HUES6 (cell line): ENCODE measurements at regions not wholly inside any gene's neighbourhood (a gene's known extent, or its start where the extent isn't known, plus 50 kb on each side); places are given as distances from the start of the nearest gene placed in this dataset.

ENCODE experiments used
- H3K27ac ChIP-seq: 2 replicates; pipeline ENCODE4 v1.7.0; 2013; ENCODE audit warnings: low read depth, mild to moderate bottlenecking, low read length, inconsistent platforms
- H3K27me3 ChIP-seq: 2 replicates; pipeline ENCODE4 v1.6.1; 2013; ENCODE audit warnings: low read length; ENCODE audit not compliant: control insufficient read depth, insufficient read depth
- H3K36me3 ChIP-seq: 2 replicates; pipeline ENCODE4 v1.6.1; 2013; ENCODE audit warnings: low read length; ENCODE audit not compliant: control insufficient read depth, insufficient read depth
- H3K4me1 ChIP-seq: 2 replicates; pipeline ENCODE4 v1.6.1; 2013; ENCODE audit warnings: low read length; ENCODE audit not compliant: control insufficient read depth, insufficient read depth
- H3K4me3 ChIP-seq: 2 replicates; pipeline ENCODE4 v1.5.1; 2013; ENCODE audit warnings: low read depth, low read length
- H3K9ac ChIP-seq: one replicate; pipeline ENCODE4 v1.6.1; 2013; ENCODE audit warnings: mild to moderate bottlenecking, low read length
- H3K9me3 ChIP-seq: 2 replicates; pipeline ENCODE4 v1.6.1; 2013; ENCODE audit warnings: low read depth, low read length; ENCODE audit not compliant: control insufficient read depth, insufficient read depth

DNA sequence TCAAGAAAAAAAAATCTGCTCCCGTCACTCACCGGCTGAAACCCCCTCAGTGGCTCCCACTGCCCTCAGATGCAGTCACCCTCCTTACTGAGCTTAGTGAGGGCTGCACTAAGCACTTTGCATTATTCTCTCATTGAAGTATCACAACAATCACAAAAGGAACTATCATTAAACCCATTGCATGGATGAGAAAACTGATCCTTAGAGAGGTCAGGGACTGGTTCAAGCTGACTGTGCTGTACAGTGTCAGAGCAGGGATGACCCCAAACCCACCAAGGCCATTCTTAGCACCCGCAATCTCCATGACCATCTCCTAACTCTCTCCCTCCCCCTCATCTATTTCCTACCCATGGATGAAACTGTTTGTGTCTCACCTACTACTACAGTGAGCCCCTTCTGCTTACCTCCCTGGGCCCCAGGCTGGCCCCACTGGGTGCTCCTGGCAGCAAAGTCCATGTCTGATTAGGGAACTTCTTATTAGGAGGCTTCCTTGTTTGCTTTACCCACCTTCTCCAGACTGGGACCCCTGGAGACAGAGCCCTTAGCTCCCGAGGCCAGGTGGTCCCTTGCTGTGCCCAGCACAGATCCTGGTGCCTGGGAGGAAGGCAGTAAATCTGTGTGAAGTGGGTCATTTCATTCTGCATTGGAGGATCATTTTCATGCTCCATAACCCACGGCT, 139.3 kb upstream of the ID2 start:
- H3K4me1 ChIP-seq: peaks cover 10% of the 10 kb centered on the region; the same call in 1 of the 2 replicates
- no peaks in the 10 kb centered on the region for H3K9me3 ChIP-seq
- H3K36me3 ChIP-seq: no peaks in the 10 kb centered on the region
- H3K9ac ChIP-seq: no peak overlapping the region
- H3K27ac ChIP-seq: no peak overlapping the region
- no peaks in the 10 kb centered on the region for H3K27me3 ChIP-seq
- H3K4me3 ChIP-seq: no peak overlapping the region

DNA sequence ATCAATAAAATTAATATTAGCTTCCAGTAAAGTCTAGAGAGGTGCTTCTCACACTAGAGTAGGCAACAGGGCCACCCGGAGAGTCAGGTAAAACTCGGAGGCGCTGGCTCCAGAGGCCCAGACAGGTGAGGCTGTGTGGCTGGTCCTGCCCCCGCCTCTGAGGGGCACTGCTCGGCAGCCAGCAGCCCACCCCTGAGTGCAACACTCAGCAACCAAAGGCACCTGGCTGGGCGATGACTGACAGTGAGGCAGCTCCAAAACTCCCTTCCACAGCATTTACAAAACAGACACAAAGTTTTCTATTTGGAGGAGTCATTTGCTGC, 138.8 kb upstream of the ID2 start:
- Histone ChIP-seq H3K4me3 (no peak overlapping the region), H3K9ac (no peak overlapping the region), H3K36me3 (no peaks in the 10 kb centered on the region), H3K27me3 (no peaks in the 10 kb centered on the region), H3K4me1 (peaks cover 7% of the 10 kb centered on the region; the same call in 1 of the 2 replicates), H3K27ac (no peak overlapping the region), H3K9me3 (no peaks in the 10 kb centered on the region)

DNA sequence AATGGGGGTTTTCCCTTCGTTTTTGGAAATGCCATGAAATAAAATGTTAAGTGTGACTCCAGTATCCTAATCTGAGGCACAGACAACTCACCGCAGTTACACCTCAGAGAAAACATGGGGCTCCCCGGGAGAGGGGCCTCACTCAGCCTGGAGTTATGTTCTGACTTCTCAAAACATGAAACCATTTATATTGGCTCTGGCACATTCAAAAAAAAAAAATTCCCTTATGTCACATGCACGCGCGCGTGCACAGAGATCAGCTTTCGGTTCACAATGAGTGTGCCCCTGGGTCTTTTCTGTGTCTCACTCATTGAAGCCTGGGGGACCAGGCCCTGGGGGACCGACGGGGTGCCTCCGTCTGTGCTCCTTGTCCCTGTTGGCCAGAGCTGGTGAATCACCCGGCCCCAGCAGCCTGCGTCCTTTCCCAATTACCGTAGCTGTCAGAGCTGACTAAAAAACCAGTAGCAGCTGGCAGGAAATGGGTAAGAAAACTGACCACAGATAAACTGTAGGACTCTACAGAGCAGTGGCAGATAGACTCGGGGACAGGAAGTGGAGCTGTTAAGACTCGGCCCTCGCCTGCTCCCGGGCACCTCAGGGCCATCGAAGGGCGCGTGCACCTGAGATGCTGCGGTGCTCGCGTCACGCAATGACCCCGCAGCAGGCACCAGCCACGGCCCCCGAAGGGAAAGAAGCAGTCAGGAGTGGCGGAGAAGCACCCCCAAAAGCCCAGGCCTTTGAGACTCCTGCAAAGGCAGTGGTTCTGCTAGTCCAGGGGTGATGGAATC, 138.3 kb upstream of the ID2 start:
- Histone ChIP-seq H3K4me3 (no peak overlapping the region), H3K27me3 (no peaks in the 10 kb centered on the region)

DNA sequence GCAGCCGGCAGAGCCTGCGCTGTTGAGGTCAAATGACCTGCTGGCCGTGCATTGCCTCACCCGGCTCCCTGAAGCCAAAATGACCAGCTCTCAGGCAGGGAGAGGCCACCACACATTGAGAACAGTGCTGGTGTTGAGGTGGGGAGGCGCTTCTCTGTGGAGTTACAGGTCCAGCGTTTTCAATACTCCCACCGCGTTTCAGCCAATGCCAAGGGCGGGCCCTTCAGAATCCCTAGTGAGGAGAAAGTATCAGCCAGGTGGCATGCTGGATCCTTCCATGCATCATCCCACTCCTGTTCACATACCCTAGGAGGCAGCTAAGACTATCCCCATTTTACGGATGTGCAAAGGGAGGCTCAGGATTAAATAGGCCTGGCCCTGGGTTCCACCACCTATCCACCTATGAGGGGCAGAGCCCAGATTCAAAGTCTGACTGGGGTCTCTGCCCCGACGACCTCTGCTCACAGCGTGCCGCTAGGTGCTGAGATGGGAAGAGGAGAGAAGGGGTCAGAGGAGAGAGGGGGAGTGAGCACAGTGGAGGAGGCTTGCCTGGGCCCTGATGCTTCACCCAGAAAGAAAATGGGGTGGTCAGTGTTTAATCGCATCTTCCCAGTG, 137.6 kb upstream of the ID2 start:
- no peaks in the 10 kb centered on the region for H3K9me3 ChIP-seq
- H3K4me1 ChIP-seq: peaks cover 7% of the 10 kb centered on the region; the same call in 1 of the 2 replicates
- no peak overlapping the region for H3K27ac ChIP-seq
- H3K36me3 ChIP-seq: no peaks in the 10 kb centered on the region
- H3K27me3 ChIP-seq: no peaks in the 10 kb centered on the region
- H3K9ac ChIP-seq: no peak overlapping the region
- no peak overlapping the region for H3K4me3 ChIP-seq

More for the DNA sequence above, 138.3 kb upstream of the ID2 start:
- Histone ChIP-seq H3K9me3 (no peaks in the 10 kb centered on the region), H3K9ac (no peak overlapping the region), H3K36me3 (no peaks in the 10 kb centered on the region), H3K27ac (no peak overlapping the region), H3K4me1 (peaks cover 7% of the 10 kb centered on the region; the same call in 1 of the 2 replicates)

DNA sequence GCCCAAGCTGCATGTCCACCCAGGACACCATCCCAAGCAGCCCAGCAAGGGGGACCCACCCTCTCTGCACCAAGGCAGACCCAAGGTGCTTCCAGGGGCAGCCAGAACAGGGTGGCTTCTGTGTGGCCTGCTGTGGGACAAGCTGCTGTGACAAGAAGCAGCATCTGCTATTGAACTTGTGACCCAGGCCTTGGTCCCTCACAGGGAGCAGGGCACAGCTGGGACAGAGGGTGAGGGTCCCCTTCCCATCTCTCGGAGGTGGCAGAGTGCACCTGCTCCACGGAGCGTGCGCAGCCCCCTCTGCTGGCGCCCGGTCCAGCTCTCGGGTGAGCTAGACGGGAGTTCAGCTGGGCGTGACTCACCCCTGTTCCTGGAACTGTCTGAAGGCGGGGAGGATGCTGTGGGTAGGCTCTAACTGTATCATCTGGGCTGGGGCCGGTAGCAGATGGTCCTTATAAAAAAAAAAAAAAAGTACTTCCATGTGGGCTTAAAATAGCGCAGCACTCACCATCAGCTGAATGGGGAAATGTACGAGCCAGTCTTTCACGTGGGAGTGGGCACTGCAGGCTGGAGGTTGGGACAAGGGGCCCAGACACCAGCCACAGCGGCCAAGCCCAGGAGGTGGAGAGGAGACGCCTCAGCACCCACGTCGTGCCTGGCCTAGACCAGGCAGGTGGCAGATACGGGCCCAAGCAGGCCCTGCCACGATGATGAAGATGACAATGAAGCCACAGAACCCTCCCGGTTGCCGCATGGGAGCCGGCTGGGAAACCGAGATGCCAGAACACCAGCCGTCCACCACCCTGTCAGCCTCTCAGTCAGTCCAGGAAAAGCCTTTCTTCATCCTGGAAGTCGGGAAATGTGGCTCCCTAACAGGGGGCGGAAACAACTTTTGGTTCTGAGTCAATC, 136.8 kb upstream of the ID2 start:
- Histone ChIP-seq H3K4me1 (peaks cover 4% of the 10 kb centered on the region; the same call in 1 of the 2 replicates), H3K4me3 (no peak overlapping the region), H3K27me3 (no peaks in the 10 kb centered on the region), H3K27ac (no peak overlapping the region), H3K36me3 (no peaks in the 10 kb centered on the region), H3K9me3 (no peaks in the 10 kb centered on the region), H3K9ac (no peak overlapping the region)

DNA sequence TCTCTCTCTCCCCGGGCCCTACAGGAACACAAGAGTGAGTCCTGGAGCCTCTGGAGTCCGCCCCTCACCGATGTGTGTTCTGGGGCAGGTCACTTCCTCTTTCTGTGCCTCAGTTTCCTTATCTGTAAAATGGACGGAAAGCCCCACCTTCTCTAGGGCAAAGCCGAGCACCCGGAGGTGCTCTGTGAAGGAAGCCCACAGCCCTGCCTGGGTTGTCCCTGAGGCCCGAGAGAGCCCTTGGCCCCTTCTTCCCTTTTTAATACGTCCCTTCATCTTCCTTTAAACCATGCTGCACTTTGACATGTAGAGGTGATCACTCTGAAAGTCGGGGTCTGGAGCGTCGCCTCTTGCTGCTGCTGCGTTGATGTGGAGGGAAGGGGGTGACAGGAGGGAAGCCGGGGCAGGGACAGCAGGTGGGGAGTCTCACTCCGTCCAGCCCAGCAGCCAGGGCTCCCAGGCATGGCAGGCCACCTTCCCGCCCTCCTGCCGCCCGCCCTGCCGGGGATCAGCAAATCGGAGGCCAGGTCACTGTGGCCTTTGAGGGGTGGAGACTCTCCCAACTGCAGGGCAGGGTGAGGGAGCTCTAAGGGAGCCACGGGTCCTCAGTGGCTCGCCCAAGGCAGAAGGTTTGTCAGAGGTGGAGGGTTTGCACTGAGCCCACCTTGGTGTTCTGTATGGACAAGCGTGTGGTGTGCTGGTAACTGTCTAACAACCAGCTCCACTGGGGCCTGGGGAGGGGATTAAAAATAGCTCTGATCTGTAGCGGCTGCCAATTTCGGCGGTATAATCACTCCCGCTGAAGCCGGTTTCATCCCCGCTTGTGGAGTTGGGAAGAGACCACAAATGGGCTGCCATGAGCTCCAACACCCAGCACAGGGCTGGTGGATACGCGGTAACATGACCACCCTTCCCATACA, 135.9 kb upstream of the ID2 start:
- Histone ChIP-seq H3K4me1 (no peaks in the 10 kb centered on the region; the same call in 1 of the 2 replicates), H3K27me3 (no peaks in the 10 kb centered on the region), H3K9ac (no peak overlapping the region), H3K27ac (no peak overlapping the region), H3K9me3 (no peaks in the 10 kb centered on the region), H3K4me3 (no peak overlapping the region), H3K36me3 (no peaks in the 10 kb centered on the region)

DNA sequence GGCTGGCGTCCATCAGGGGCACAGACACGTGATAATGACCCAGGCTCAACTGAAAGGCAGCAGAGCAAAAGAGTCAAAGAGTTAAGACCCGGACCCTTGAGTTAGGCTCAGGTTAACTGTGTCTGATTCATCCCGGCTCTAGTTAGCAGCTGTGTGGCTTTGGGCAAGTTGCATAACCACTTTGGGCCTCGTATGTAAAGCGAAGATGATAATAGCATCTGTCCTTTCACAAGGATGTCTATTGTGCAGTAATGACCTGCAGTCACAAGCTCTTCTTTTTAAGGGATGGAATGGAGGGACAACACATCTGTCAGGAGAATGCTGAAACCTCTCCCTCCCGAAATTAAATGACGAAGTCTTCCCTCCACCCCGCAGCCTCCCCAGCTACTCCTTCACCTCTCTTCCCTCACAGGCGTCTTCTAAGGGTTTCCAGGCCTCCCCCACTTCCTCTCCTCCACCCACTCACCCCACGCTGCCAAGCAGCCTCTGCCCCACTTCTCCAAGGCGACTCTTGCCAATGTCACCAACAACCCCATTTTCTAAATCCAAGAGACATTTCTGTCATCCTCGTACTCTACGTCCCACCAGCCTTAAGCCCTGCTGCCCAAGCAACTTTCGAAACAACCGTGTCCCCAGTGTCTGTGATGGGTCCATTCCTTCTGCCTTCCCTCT, 135.1 kb upstream of the ID2 start:
- Histone ChIP-seq H3K4me3 (no peak overlapping the region), H3K27me3 (no peaks in the 10 kb centered on the region), H3K27ac (no peak overlapping the region), H3K36me3 (no peaks in the 10 kb centered on the region), H3K9ac (no peak overlapping the region), H3K4me1 (no peaks in the 10 kb centered on the region; the same call in 1 of the 2 replicates), H3K9me3 (no peaks in the 10 kb centered on the region)

DNA sequence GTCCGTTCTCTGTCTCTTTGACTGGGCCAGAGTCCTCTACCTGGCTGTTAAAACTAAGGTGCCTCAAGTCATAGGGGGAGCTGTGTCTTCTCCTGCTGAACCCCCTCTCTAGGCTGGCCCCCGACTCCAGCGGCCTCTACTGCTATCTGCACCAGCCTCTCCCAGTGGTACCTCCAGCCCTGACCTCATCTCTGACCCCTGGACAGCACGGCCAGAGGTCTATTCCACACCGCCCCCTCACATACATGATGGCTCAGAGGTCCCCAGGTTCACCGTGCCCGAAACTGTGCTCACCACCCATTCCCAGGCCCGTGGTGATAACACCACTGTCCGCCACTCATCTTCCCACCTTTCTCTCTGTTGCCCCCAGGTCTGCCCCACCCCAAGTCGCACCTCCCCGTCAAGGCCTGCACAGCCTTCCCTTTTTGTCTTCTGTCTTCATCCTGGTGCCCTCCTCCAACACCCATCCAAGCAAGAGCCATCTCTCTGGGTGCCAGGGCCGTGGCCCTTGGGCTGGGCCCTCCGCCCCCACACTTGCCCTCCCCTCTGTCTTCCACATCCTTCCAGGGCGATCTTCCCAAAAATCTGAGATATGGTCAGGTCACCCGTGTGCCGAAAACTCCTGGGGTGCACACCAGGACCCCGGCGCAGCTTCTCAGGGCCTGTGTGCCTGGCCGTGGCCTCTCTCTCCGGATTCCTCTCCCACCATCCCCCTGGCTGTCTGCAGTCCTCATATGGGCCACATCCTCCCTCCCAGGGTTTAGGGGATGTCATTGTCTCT, 134.4 kb upstream of the ID2 start:
- no peaks in the 10 kb centered on the region; the same call in 1 of the 2 replicates for H3K4me1 ChIP-seq

DNA sequence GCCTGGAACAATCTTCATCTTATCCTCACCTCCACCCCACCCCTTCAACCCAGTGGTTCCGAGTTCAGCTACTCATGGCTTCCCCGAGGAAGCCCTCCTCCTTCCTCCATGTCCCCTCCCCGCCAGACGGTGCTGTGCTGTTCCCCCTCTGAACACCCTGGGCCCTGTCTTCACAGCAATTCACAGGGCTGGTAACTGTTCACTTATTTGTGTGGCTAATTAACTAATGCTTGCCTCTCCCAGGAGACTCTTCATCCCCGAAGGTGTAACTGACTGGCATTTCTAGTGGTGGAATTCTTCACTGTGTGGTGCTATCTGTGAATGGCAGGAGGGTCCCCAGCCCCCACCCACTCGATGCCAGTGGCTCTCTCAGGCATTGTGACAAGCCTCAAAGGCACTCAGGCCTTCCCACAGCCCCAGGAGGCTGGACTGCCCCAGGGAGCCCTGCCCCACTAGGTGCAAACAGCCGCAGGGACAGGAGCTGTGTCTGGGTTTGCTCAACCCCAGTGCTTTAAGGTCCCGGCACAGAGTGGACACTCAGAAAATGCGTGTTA, 133.7 kb upstream of the ID2 start:
- Histone ChIP-seq H3K9ac (no peak overlapping the region), H3K36me3 (no peaks in the 10 kb centered on the region), H3K4me3 (no peak overlapping the region), H3K9me3 (no peaks in the 10 kb centered on the region), H3K27me3 (no peaks in the 10 kb centered on the region), H3K27ac (no peak overlapping the region), H3K4me1 (no peaks in the 10 kb centered on the region; the same call in 1 of the 2 replicates)

More for the DNA sequence above, 134.4 kb upstream of the ID2 start:
- H3K9ac ChIP-seq: no peak overlapping the region
- H3K27me3 ChIP-seq: no peaks in the 10 kb centered on the region
- H3K36me3 ChIP-seq: no peaks in the 10 kb centered on the region
- H3K9me3 ChIP-seq: no peaks in the 10 kb centered on the region
- H3K27ac ChIP-seq: no peak overlapping the region
- H3K4me3 ChIP-seq: no peak overlapping the region
